ENCODE measurements at regions not wholly inside any gene's neighbourhood (a gene's known extent, or its start where the extent isn't known, plus 50 kb on each side); places are given as distances from the start of the nearest gene placed in this dataset.
"Not testable (repeated sequence)": the region's sequence is repeated elsewhere in the genome, so short reads cannot be mapped to it uniquely, and the experiment has no call there.

- no peaks in the 10 kb centered on the region for H3K4me1 ChIP-seq (ENCODE audit: low read depth, poor library complexity, severe bottlenecking)
- no peaks in the 10 kb centered on the region for H3K79me2 ChIP-seq (ENCODE audit: insufficient read depth, low read depth)
- H4K20me1 ChIP-seq (ENCODE audit: insufficient read depth): no peaks in the 10 kb centered on the region
- H3K4me3 ChIP-seq (IDR thresholded peaks at IDR 0.05; ENCODE audit: insufficient read depth, low read depth, low read length): no peak overlapping the region
- H3K27me3 ChIP-seq (ENCODE audit: insufficient read depth, low read depth): no peaks in the 10 kb centered on the region
- no peak for TF ChIP-seq CTCF (conservative IDR thresholded peaks at IDR 0.05; ENCODE audit: low read depth, low read length)
- H3K9ac ChIP-seq: no peak overlapping the region
- no peaks in the 10 kb centered on the region for H3K36me3 ChIP-seq (ENCODE audit: insufficient read depth)
- no peak overlapping the region for H2AFZ ChIP-seq (ENCODE audit: low read depth)
- H3K27ac ChIP-seq: no peak overlapping the region
- H3K4me2 ChIP-seq: no peak overlapping the region
Measured at GRCh38 chr2:105665480-105665879, 79.2 kb upstream of the NCK2 start.

GRCh38 chr2:105660489-105660888 lies 84.2 kb upstream of the NCK2 start:
- Histone ChIP-seq H3K4me1 (ENCODE audit: low read depth, poor library complexity, severe bottlenecking) (no peaks in the 10 kb centered on the region), H3K27ac (no peak overlapping the region), H3K79me2 (ENCODE audit: insufficient read depth, low read depth) (no peaks in the 10 kb centered on the region), H3K4me2 (no peak overlapping the region), H2AFZ (ENCODE audit: low read depth) (no peak overlapping the region), H3K27me3 (ENCODE audit: insufficient read depth, low read depth) (no peaks in the 10 kb centered on the region), H3K9ac (no peak overlapping the region), H3K4me3 (IDR thresholded peaks at IDR 0.05; ENCODE audit: insufficient read depth, low read depth, low read length) (no peak overlapping the region), H3K36me3 (ENCODE audit: insufficient read depth) (no peaks in the 10 kb centered on the region), H4K20me1 (ENCODE audit: insufficient read depth) (no peaks in the 10 kb centered on the region)
- TF ChIP-seq CTCF (conservative IDR thresholded peaks at IDR 0.05; ENCODE audit: low read depth, low read length): no peak

- not testable (repeated sequence) for H3K79me2 ChIP-seq (ENCODE audit: insufficient read depth, low read depth); H2AFZ ChIP-seq (ENCODE audit: low read depth); H3K27me3 ChIP-seq (ENCODE audit: insufficient read depth, low read depth); H3K4me2 ChIP-seq; H3K9ac ChIP-seq; H3K4me1 ChIP-seq (ENCODE audit: low read depth, poor library complexity, severe bottlenecking); H3K27ac ChIP-seq; H4K20me1 ChIP-seq (ENCODE audit: insufficient read depth); H3K36me3 ChIP-seq (ENCODE audit: insufficient read depth); H3K4me3 ChIP-seq (IDR thresholded peaks at IDR 0.05; ENCODE audit: insufficient read depth, low read depth, low read length)
Measured at GRCh38 chr2:105655723-105656606, 88.7 kb upstream of the NCK2 start.

- TF ChIP-seq CTCF (conservative IDR thresholded peaks at IDR 0.05; ENCODE audit: low read depth, low read length): no peak
- H3K36me3 ChIP-seq (ENCODE audit: insufficient read depth): no peaks in the 10 kb centered on the region
- H3K79me2 ChIP-seq (ENCODE audit: insufficient read depth, low read depth): no peaks in the 10 kb centered on the region
- H2AFZ ChIP-seq (ENCODE audit: low read depth): no peak overlapping the region
- H3K27ac ChIP-seq: no peak overlapping the region
- H3K4me1 ChIP-seq (ENCODE audit: low read depth, poor library complexity, severe bottlenecking): no peaks in the 10 kb centered on the region
- H3K27me3 ChIP-seq (ENCODE audit: insufficient read depth, low read depth): no peaks in the 10 kb centered on the region
- H4K20me1 ChIP-seq (ENCODE audit: insufficient read depth): no peaks in the 10 kb centered on the region
- no peak overlapping the region for H3K4me2 ChIP-seq
- H3K9ac ChIP-seq: no peak overlapping the region
- H3K4me3 ChIP-seq (IDR thresholded peaks at IDR 0.05; ENCODE audit: insufficient read depth, low read depth, low read length): no peak overlapping the region
Measured at GRCh38 chr2:105655244-105655643, 89.5 kb upstream of the NCK2 start.

GRCh38 chr2:105654474-105655004 lies 90.2 kb upstream of the NCK2 start:
- no peak overlapping the region for H3K27ac ChIP-seq
- H3K4me2 ChIP-seq: no peak overlapping the region
- H3K79me2 ChIP-seq (ENCODE audit: insufficient read depth, low read depth): no peaks in the 10 kb centered on the region
- no peaks in the 10 kb centered on the region for H3K36me3 ChIP-seq (ENCODE audit: insufficient read depth)
- H3K9ac ChIP-seq: no peak overlapping the region
- no peak overlapping the region for H2AFZ ChIP-seq (ENCODE audit: low read depth)
- TF ChIP-seq CTCF (conservative IDR thresholded peaks at IDR 0.05; ENCODE audit: low read depth, low read length): no peak
- no peaks in the 10 kb centered on the region for H4K20me1 ChIP-seq (ENCODE audit: insufficient read depth)
- H3K4me3 ChIP-seq (IDR thresholded peaks at IDR 0.05; ENCODE audit: insufficient read depth, low read depth, low read length): no peak overlapping the region
- H3K4me1 ChIP-seq (ENCODE audit: low read depth, poor library complexity, severe bottlenecking): no peaks in the 10 kb centered on the region
- no peaks in the 10 kb centered on the region for H3K27me3 ChIP-seq (ENCODE audit: insufficient read depth, low read depth)
